DOHH2 (cell line): ENCODE measurements at regions not wholly inside any gene's neighbourhood (a gene's known extent, or its start where the extent isn't known, plus 50 kb on each side); places are given as distances from the start of the nearest gene placed in this dataset.
A peak's percentile ranks its signal among the peaks of the same experiment; 100 is the strongest.
"Not testable (repeated sequence)": the region's sequence is repeated elsewhere in the genome, so short reads cannot be mapped to it uniquely, and the experiment has no call there.

Experiments
- H3F3A ChIP-seq: fragments of 200-600 bp; sonication (generic), shearing (Covaris generic); 2 replicates; pipeline ENCODE4 v1.6.0; 2016; ENCODE audit warnings: antibody characterized with exemption, mild to moderate bottlenecking; ENCODE audit not compliant: control insufficient read depth, insufficient read depth
- H3K27ac ChIP-seq: fragments of 200-600 bp; sonication (generic); 2 replicates; pipeline ENCODE4 v1.5.1; 2014; ENCODE audit warnings: low read depth, mild to moderate bottlenecking, low read length, moderate library complexity
- H3K27me3 ChIP-seq: fragments of 200-600 bp; sonication (generic); 2 replicates; pipeline ENCODE4 v1.6.1; 2014; ENCODE audit warnings: mild to moderate bottlenecking, low read length, mixed read lengths; ENCODE audit not compliant: control insufficient read depth
- H3K36me3 ChIP-seq: fragments of 200-600 bp; sonication (generic); 2 replicates; pipeline ENCODE4 v1.6.1; 2014; ENCODE audit warnings: mild to moderate bottlenecking, low read length, moderate library complexity, mixed read lengths; ENCODE audit not compliant: control insufficient read depth
- H3K4me1 ChIP-seq: fragments of 200-600 bp; sonication (generic); 2 replicates; pipeline ENCODE4 v1.6.1; 2014; ENCODE audit warnings: mild to moderate bottlenecking, low read length, mixed read lengths; ENCODE audit not compliant: control insufficient read depth
- H3K4me2 ChIP-seq: fragments of 200-600 bp; sonication (generic); 2 replicates; pipeline ENCODE4 v1.6.0; 2014; ENCODE audit warnings: mild to moderate bottlenecking, low read length, moderate library complexity
- H3K4me3 ChIP-seq: fragments of 200-600 bp; sonication (generic); 2 replicates; pipeline ENCODE4 v1.5.1; 2014; ENCODE audit warnings: mild to moderate bottlenecking, low read length, mixed read lengths
- H3K79me2 ChIP-seq: fragments of 200-600 bp; sonication (generic); 2 replicates; pipeline ENCODE4 v1.6.1; 2014; ENCODE audit warnings: mild to moderate bottlenecking, low read length, mixed read lengths; ENCODE audit not compliant: control insufficient read depth
- H3K9me2 ChIP-seq: fragments of 200-600 bp; sonication (generic); replicated peaks from 2 replicates; pipeline ENCODE4 v1.6.1; 2014; ENCODE audit warnings: mild to moderate bottlenecking, low read length, mixed read lengths; ENCODE audit not compliant: control insufficient read depth
- H3K9me3 ChIP-seq: fragments of 200-600 bp; sonication (generic); 2 replicates; pipeline ENCODE4 v1.6.1; 2014; ENCODE audit warnings: antibody characterized with exemption, low read length, mixed read lengths; ENCODE audit not compliant: control insufficient read depth, insufficient read depth
- H4K20me1 ChIP-seq: fragments of 200-600 bp; sonication (generic); 2 replicates; pipeline ENCODE4 v1.6.0; 2014; ENCODE audit warnings: low read depth, mild to moderate bottlenecking, antibody characterized with exemption, low read length, moderate library complexity; ENCODE audit not compliant: control insufficient read depth, insufficient read depth
- CTCF ChIP-seq: fragments of 200-600 bp; sonication (generic); IDR thresholded peaks from one replicate; pipeline ENCODE4 v1.5.1; 2014; ENCODE audit warnings: antibody characterized with exemption, mild to moderate bottlenecking, low read depth, low read length; ENCODE audit not compliant: poor library complexity, severe bottlenecking
- EZH2phosphoT487 ChIP-seq: fragments of 200-600 bp; sonication (generic); IDR thresholded peaks from 2 replicates; pipeline ENCODE4 v1.6.1; 2017; ENCODE audit warnings: borderline replicate concordance, mild to moderate bottlenecking, antibody characterized with exemption, low read length, moderate library complexity, mixed read lengths

GRCh38 chrX:44785652-44786051, 58.2 kb upstream of the DUSP21 start:
- no peaks in the 10 kb centered on the region for H3F3A ChIP-seq
- TF ChIP-seq CTCF (no peak), EZH2phosphoT487 (no peak)
- H3K27me3 ChIP-seq, result no peaks in the 10 kb centered on the region
- no peak overlapping the region for H3K4me2 ChIP-seq
- no peak overlapping the region for H3K27ac ChIP-seq
- no peaks in the 10 kb centered on the region for H4K20me1 ChIP-seq
- H3K9me2 ChIP-seq, result no peaks in the 10 kb centered on the region
- H3K9me3 ChIP-seq, result no peaks in the 10 kb centered on the region
- H3K79me2 ChIP-seq, result no peaks in the 10 kb centered on the region
- H3K4me3 ChIP-seq, result no peak overlapping the region
- H3K4me1 ChIP-seq, result peaks cover 17% of the 10 kb centered on the region
- H3K36me3 ChIP-seq, result no peaks in the 10 kb centered on the region

GRCh38 chrX:44784241-44784640, 59.6 kb upstream of the DUSP21 start:
- no peak overlapping the region for H3K27ac ChIP-seq
- H3K4me2 ChIP-seq, result peak overlapping the region; percentile 37
- TF ChIP-seq CTCF (no peak), EZH2phosphoT487 (no peak)
- peaks cover 17% of the 10 kb centered on the region for H3K4me1 ChIP-seq
- H3K36me3 ChIP-seq, result no peaks in the 10 kb centered on the region
- H3K9me3 ChIP-seq, result no peaks in the 10 kb centered on the region
- H3K4me3 ChIP-seq, result no peak overlapping the region
- no peaks in the 10 kb centered on the region for H3K27me3 ChIP-seq
- no peaks in the 10 kb centered on the region for H4K20me1 ChIP-seq
- H3K79me2 ChIP-seq, result no peaks in the 10 kb centered on the region
- no peaks in the 10 kb centered on the region for H3F3A ChIP-seq
- H3K9me2 ChIP-seq, result no peaks in the 10 kb centered on the region

GRCh38 chrX:44778254-44778653, 65.6 kb upstream of the DUSP21 start:
- H3K4me3 ChIP-seq, result no peak overlapping the region
- TF ChIP-seq CTCF (no peak), EZH2phosphoT487 (no peak)
- no peaks in the 10 kb centered on the region for H3K9me3 ChIP-seq
- no peak overlapping the region for H3K4me2 ChIP-seq
- H3K27ac ChIP-seq, result no peak overlapping the region
- no peaks in the 10 kb centered on the region for H3K36me3 ChIP-seq
- H3F3A ChIP-seq, result no peaks in the 10 kb centered on the region
- no peaks in the 10 kb centered on the region for H3K9me2 ChIP-seq
- no peaks in the 10 kb centered on the region for H3K79me2 ChIP-seq
- H3K27me3 ChIP-seq, result no peaks in the 10 kb centered on the region
- H3K4me1 ChIP-seq, result no peaks in the 10 kb centered on the region
- no peaks in the 10 kb centered on the region for H4K20me1 ChIP-seq

- H3K4me3 ChIP-seq, result no peak overlapping the region
- no peaks in the 10 kb centered on the region for H4K20me1 ChIP-seq
- no peak overlapping the region for H3K4me2 ChIP-seq
- H3K9me2 ChIP-seq, result no peaks in the 10 kb centered on the region
- peaks cover 23% of the 10 kb centered on the region for H3K4me1 ChIP-seq
- H3K79me2 ChIP-seq, result no peaks in the 10 kb centered on the region
- TF ChIP-seq EZH2phosphoT487 (no peak), CTCF (no peak)
- H3K27ac ChIP-seq, result no peak overlapping the region
- no peaks in the 10 kb centered on the region for H3F3A ChIP-seq
- no peaks in the 10 kb centered on the region for H3K27me3 ChIP-seq
- no peaks in the 10 kb centered on the region for H3K9me3 ChIP-seq
- H3K36me3 ChIP-seq, result no peaks in the 10 kb centered on the region
Measured at GRCh38 chrX:44775726-44776125, 68.1 kb upstream of the DUSP21 start.

- H3F3A ChIP-seq, H3K9me2 ChIP-seq, H3K36me3 ChIP-seq, H3K4me2 ChIP-seq, H3K27ac ChIP-seq, H3K79me2 ChIP-seq, H3K9me3 ChIP-seq, H3K27me3 ChIP-seq, H4K20me1 ChIP-seq, H3K4me3 ChIP-seq: not testable (repeated sequence)
- peaks cover 38% of the 10 kb centered on the region for H3K4me1 ChIP-seq
Measured at GRCh38 chrX:44774066-44774465, 69.8 kb upstream of the DUSP21 start.
